GM23338 (cell line): ENCODE measurements at regions not wholly inside any gene's neighbourhood (a gene's known extent, or its start where the extent isn't known, plus 50 kb on each side); places are given as distances from the start of the nearest gene placed in this dataset.

ENCODE experiments used
- ATAC-seq: fragments of 200-7000 bp; cut with Tn5 transposase; 3 replicates; pipeline ENCODE4 v1.9.1; 2020
- DNase-seq: peaks from one replicate; pipeline ENCODE4 v3.0.0-alpha.2; 2015; ENCODE audit warnings: low spot score
- H2AFZ ChIP-seq: fragments of 200-600 bp; sonication (generic); 2 replicates; pipeline ENCODE4 v1.8.0; 2016; ENCODE audit warnings: antibody characterized with exemption, mild to moderate bottlenecking, moderate library complexity
- H3F3A ChIP-seq: fragments of 200-600 bp; sonication (generic); replicated peaks from 2 replicates; pipeline ENCODE4 v1.8.0; 2017; ENCODE audit warnings: antibody characterized with exemption, mixed run types, low read depth
- H3K27ac ChIP-seq: fragments of 200-600 bp; sonication (generic); 2 replicates; pipeline ENCODE4 v1.6.1; 2016; ENCODE audit warnings: low read depth
- H3K27me3 ChIP-seq: fragments of 200-600 bp; sonication (generic); 2 replicates; pipeline ENCODE4 v1.8.0; 2016; ENCODE audit warnings: mild to moderate bottlenecking, mixed run types, moderate library complexity; ENCODE audit not compliant: insufficient read depth
- H3K36me3 ChIP-seq: fragments of 200-600 bp; sonication (generic); 2 replicates; pipeline ENCODE4 v1.8.0; 2016; ENCODE audit warnings: mild to moderate bottlenecking; ENCODE audit not compliant: insufficient read depth
- H3K4me1 ChIP-seq: fragments of 200-600 bp; sonication (generic); 2 replicates; pipeline ENCODE4 v1.8.0; 2016; ENCODE audit warnings: mild to moderate bottlenecking, moderate library complexity; ENCODE audit not compliant: insufficient read depth
- H3K4me2 ChIP-seq: fragments of 200-600 bp; sonication (generic); 2 replicates; pipeline ENCODE4 v1.7.1; 2017; ENCODE audit warnings: mixed run types
- H3K4me3 ChIP-seq: fragments of 200-600 bp; sonication (generic); 2 replicates; pipeline ENCODE4 v1.6.1; 2016; ENCODE audit warnings: mixed run types
- H3K79me2 ChIP-seq: fragments of 200-600 bp; sonication (generic); replicated peaks from 2 replicates; pipeline ENCODE4 v1.8.0; 2017; ENCODE audit warnings: mild to moderate bottlenecking; ENCODE audit not compliant: insufficient read depth
- H3K9me2 ChIP-seq: fragments of 200-600 bp; sonication (generic); 2 replicates; pipeline ENCODE4 v1.8.0; 2017; ENCODE audit not compliant: insufficient read depth
- H4K20me1 ChIP-seq: fragments of 200-600 bp; sonication (generic); replicated peaks from 2 replicates; pipeline ENCODE4 v1.8.0; 2017; ENCODE audit warnings: mild to moderate bottlenecking; ENCODE audit not compliant: insufficient read depth
- H3K27ac Mint-ChIP-seq: 2 replicates; pipeline ENCODE4 v1.8.0; 2020; ENCODE audit warnings: inconsistent platforms, mild to moderate bottlenecking, moderate library complexity, mixed read lengths
- H3K27me3 Mint-ChIP-seq: 3 replicates; pipeline ENCODE4 v1.8.0; 2022; ENCODE audit warnings: low read depth, mild to moderate bottlenecking, moderate library complexity, mixed read lengths, inconsistent platforms; ENCODE audit not compliant: insufficient read depth, poor library complexity
- H3K36me3 Mint-ChIP-seq: 3 replicates; pipeline ENCODE4 v1.8.0; 2021; ENCODE audit warnings: low read depth, mild to moderate bottlenecking, inconsistent platforms, moderate library complexity, mixed read lengths
- H3K4me1 Mint-ChIP-seq: 3 replicates; pipeline ENCODE4 v1.8.0; 2020; ENCODE audit warnings: mild to moderate bottlenecking, inconsistent platforms, mixed read lengths
- H3K4me3 Mint-ChIP-seq: 3 replicates; pipeline ENCODE4 v1.8.0; 2021; ENCODE audit warnings: moderate library complexity, mild to moderate bottlenecking, inconsistent platforms, mixed read lengths
- H3K9me3 Mint-ChIP-seq: 3 replicates; pipeline ENCODE4 v1.8.0; 2020; ENCODE audit warnings: moderate library complexity, mild to moderate bottlenecking, inconsistent platforms, mixed read lengths
- CREB1 ChIP-seq: fragments of 250-450 bp; sonication (Bioruptor Pico); IDR thresholded peaks from 2 replicates; pipeline ENCODE4 v1.5.0; 2020; ENCODE audit warnings: low read depth, mild to moderate bottlenecking, moderate library complexity
- EZH2 ChIP-seq: fragments of 200-600 bp; sonication (generic); IDR thresholded peaks from one replicate; pipeline ENCODE4 v1.8.0; 2017; ENCODE audit warnings: antibody characterized with exemption, mild to moderate bottlenecking, low read depth; ENCODE audit not compliant: unreplicated experiment
- EZH2phosphoT487 ChIP-seq: fragments of 200-600 bp; sonication (generic); IDR thresholded peaks from one replicate; pipeline ENCODE4 v1.8.1; 2018; ENCODE audit warnings: antibody characterized with exemption; ENCODE audit not compliant: unreplicated experiment
- JUNB ChIP-seq: IDR thresholded peaks from one replicate; pipeline ENCODE4 v1.6.1; 2016; ENCODE audit warnings: antibody characterized with exemption; ENCODE audit not compliant: unreplicated experiment
- NANOG ChIP-seq: IDR thresholded peaks from 2 replicates; pipeline ENCODE4 v1.6.1; 2016; ENCODE audit warnings: antibody characterized with exemption, borderline replicate concordance
- POLR2AphosphoS5 ChIP-seq: IDR thresholded peaks from 2 replicates; pipeline ENCODE4 v1.6.1; 2016; ENCODE audit warnings: antibody characterized with exemption, low read depth
- STAT1 ChIP-seq: IDR thresholded peaks from one replicate; pipeline ENCODE4 v1.6.1; 2016; ENCODE audit warnings: antibody characterized with exemption; ENCODE audit not compliant: unreplicated experiment
- ZNF114 ChIP-seq: fragments of 250-450 bp; sonication (Bioruptor Pico); IDR thresholded peaks from 2 replicates; pipeline ENCODE4 v1.5.0; 2020; ENCODE audit warnings: mild to moderate bottlenecking, moderate library complexity
- ZNF331 ChIP-seq: fragments of 250-450 bp; sonication (Bioruptor Pico); IDR thresholded peaks from 2 replicates; pipeline ENCODE4 v1.5.0; 2020; ENCODE audit warnings: low read depth, mild to moderate bottlenecking, moderate library complexity
- TF ChIP-seq, protein P1 (sequence below): IDR thresholded peaks from 2 replicates; pipeline ENCODE4 v1.6.1; 2016; ENCODE audit warnings: antibody characterized with exemption
- TF ChIP-seq, protein P2 (sequence below), 2 experiments: fragments of 200-600 bp in 1 of 2; sonication (generic) in 1 of 2; conservative IDR thresholded peaks; 2 replicates each; pipeline versions ENCODE4 v1.5.1 to v1.6.1; 2016 to 2017; ENCODE audit warnings: antibody characterized with exemption in 2 of 2, low read depth in 2 of 2, mild to moderate bottlenecking in 2 of 2, moderate library complexity in 1 of 2
- TF ChIP-seq, protein P3 (sequence below): fragments of 250-450 bp; sonication (Bioruptor Pico); IDR thresholded peaks from 2 replicates; pipeline ENCODE4 v1.5.0; 2020; ENCODE audit warnings: mild to moderate bottlenecking, moderate library complexity
- TF ChIP-seq, protein P4 (sequence below): IDR thresholded peaks from one replicate; pipeline ENCODE4 v1.6.1; 2018; ENCODE audit warnings: antibody characterized with exemption; ENCODE audit not compliant: unreplicated experiment

DNA sequence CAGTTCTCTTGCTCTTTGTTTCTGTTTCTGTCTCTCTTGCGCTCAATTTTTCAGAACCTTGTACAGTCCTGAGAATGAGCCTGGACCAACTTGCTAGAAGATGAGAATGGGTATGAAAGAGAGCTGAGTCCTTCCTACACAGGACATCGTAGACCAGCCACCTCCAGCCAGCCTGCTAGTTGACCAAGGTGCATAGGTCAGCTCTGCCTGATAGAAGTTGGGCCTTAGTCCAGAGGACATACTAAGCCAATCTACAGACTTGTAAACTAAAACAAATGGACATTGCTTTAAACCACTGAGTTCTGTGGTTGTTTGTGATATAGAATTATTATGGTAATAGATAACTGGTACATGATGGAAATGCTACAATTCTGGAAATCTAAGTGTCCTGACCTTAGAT, 236.4 kb upstream of the ZFP64 start:
- Histone ChIP-seq H3F3A (no peaks in the 10 kb centered on the region), H3K4me2 (no peak overlapping the region), H3K36me3 (no peaks in the 10 kb centered on the region), H3K27me3 (no peaks in the 10 kb centered on the region), H2AFZ (no peak overlapping the region), H3K4me3 (no peak overlapping the region), H3K79me2 (no peaks in the 10 kb centered on the region), H3K9me2 (0 out of 2 replicates have a peak, but pooled peaks cover 9% of the 10 kb centered on the region), H3K4me1 (no peaks in the 10 kb centered on the region), H4K20me1 (no peaks in the 10 kb centered on the region), H3K27ac (no peak overlapping the region)
- peaks cover 3% of the 10 kb centered on the region for H3K27me3 Mint-ChIP-seq
- no peak overlapping the region for H3K4me3 Mint-ChIP-seq
- TF ChIP-seq STAT1 (no peak), NANOG (no peak), EZH2 (no peak), POLR2AphosphoS5 (no peak), JUNB (no peak), ZNF114 (CRISPR knock-in tag) (no peak), ZNF331 (CRISPR knock-in tag) (no peak), CREB1 (CRISPR knock-in tag) (no peak), EZH2phosphoT487 (no peak)
- TF ChIP-seq, protein P1, sequence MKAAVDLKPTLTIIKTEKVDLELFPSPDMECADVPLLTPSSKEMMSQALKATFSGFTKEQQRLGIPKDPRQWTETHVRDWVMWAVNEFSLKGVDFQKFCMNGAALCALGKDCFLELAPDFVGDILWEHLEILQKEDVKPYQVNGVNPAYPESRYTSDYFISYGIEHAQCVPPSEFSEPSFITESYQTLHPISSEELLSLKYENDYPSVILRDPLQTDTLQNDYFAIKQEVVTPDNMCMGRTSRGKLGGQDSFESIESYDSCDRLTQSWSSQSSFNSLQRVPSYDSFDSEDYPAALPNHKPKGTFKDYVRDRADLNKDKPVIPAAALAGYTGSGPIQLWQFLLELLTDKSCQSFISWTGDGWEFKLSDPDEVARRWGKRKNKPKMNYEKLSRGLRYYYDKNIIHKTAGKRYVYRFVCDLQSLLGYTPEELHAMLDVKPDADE: no peak
- TF ChIP-seq, protein P2, sequence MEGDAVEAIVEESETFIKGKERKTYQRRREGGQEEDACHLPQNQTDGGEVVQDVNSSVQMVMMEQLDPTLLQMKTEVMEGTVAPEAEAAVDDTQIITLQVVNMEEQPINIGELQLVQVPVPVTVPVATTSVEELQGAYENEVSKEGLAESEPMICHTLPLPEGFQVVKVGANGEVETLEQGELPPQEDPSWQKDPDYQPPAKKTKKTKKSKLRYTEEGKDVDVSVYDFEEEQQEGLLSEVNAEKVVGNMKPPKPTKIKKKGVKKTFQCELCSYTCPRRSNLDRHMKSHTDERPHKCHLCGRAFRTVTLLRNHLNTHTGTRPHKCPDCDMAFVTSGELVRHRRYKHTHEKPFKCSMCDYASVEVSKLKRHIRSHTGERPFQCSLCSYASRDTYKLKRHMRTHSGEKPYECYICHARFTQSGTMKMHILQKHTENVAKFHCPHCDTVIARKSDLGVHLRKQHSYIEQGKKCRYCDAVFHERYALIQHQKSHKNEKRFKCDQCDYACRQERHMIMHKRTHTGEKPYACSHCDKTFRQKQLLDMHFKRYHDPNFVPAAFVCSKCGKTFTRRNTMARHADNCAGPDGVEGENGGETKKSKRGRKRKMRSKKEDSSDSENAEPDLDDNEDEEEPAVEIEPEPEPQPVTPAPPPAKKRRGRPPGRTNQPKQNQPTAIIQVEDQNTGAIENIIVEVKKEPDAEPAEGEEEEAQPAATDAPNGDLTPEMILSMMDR (conservative IDR thresholded peaks at IDR 0.05; ENCODE audit: low read depth in 2 of 2): no peak
- TF ChIP-seq, protein P3, sequence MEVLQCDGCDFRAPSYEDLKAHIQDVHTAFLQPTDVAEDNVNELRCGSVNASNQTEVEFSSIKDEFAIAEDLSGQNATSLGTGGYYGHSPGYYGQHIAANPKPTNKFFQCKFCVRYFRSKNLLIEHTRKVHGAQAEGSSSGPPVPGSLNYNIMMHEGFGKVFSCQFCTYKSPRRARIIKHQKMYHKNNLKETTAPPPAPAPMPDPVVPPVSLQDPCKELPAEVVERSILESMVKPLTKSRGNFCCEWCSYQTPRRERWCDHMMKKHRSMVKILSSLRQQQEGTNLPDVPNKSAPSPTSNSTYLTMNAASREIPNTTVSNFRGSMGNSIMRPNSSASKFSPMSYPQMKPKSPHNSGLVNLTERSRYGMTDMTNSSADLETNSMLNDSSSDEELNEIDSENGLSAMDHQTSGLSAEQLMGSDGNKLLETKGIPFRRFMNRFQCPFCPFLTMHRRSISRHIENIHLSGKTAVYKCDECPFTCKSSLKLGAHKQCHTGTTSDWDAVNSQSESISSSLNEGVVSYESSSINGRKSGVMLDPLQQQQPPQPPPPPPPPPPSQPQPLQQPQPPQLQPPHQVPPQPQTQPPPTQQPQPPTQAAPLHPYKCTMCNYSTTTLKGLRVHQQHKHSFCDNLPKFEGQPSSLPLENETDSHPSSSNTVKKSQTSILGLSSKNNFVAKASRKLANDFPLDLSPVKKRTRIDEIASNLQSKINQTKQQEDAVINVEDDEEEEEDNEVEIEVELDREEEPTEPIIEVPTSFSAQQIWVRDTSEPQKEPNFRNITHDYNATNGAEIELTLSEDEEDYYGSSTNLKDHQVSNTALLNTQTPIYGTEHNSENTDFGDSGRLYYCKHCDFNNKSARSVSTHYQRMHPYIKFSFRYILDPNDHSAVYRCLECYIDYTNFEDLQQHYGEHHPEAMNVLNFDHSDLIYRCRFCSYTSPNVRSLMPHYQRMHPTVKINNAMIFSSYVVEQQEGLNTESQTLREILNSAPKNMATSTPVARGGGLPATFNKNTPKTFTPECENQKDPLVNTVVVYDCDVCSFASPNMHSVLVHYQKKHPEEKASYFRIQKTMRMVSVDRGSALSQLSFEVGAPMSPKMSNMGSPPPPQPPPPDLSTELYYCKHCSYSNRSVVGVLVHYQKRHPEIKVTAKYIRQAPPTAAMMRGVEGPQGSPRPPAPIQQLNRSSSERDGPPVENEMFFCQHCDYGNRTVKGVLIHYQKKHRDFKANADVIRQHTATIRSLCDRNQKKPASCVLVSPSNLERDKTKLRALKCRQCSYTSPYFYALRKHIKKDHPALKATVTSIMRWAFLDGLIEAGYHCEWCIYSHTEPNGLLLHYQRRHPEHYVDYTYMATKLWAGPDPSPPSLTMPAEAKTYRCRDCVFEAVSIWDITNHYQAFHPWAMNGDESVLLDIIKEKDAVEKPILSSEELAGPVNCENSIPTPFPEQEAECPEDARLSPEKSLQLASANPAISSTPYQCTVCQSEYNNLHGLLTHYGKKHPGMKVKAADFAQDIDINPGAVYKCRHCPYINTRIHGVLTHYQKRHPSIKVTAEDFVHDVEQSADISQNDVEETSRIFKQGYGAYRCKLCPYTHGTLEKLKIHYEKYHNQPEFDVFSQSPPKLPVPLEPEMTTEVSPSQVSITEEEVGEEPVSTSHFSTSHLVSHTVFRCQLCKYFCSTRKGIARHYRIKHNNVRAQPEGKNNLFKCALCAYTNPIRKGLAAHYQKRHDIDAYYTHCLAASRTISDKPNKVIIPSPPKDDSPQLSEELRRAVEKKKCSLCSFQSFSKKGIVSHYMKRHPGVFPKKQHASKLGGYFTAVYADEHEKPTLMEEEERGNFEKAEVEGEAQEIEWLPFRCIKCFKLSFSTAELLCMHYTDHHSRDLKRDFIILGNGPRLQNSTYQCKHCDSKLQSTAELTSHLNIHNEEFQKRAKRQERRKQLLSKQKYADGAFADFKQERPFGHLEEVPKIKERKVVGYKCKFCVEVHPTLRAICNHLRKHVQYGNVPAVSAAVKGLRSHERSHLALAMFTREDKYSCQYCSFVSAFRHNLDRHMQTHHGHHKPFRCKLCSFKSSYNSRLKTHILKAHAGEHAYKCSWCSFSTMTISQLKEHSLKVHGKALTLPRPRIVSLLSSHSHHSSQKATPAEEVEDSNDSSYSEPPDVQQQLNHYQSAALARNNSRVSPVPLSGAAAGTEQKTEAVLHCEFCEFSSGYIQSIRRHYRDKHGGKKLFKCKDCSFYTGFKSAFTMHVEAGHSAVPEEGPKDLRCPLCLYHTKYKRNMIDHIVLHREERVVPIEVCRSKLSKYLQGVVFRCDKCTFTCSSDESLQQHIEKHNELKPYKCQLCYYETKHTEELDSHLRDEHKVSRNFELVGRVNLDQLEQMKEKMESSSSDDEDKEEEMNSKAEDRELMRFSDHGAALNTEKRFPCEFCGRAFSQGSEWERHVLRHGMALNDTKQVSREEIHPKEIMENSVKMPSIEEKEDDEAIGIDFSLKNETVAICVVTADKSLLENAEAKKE (CRISPR knock-in tag): no peak
- TF ChIP-seq, protein P4, sequence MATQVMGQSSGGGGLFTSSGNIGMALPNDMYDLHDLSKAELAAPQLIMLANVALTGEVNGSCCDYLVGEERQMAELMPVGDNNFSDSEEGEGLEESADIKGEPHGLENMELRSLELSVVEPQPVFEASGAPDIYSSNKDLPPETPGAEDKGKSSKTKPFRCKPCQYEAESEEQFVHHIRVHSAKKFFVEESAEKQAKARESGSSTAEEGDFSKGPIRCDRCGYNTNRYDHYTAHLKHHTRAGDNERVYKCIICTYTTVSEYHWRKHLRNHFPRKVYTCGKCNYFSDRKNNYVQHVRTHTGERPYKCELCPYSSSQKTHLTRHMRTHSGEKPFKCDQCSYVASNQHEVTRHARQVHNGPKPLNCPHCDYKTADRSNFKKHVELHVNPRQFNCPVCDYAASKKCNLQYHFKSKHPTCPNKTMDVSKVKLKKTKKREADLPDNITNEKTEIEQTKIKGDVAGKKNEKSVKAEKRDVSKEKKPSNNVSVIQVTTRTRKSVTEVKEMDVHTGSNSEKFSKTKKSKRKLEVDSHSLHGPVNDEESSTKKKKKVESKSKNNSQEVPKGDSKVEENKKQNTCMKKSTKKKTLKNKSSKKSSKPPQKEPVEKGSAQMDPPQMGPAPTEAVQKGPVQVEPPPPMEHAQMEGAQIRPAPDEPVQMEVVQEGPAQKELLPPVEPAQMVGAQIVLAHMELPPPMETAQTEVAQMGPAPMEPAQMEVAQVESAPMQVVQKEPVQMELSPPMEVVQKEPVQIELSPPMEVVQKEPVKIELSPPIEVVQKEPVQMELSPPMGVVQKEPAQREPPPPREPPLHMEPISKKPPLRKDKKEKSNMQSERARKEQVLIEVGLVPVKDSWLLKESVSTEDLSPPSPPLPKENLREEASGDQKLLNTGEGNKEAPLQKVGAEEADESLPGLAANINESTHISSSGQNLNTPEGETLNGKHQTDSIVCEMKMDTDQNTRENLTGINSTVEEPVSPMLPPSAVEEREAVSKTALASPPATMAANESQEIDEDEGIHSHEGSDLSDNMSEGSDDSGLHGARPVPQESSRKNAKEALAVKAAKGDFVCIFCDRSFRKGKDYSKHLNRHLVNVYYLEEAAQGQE: no peak
- ATAC-seq: no peak
- H3K4me1 Mint-ChIP-seq: peaks cover 8% of the 10 kb centered on the region; the same call in 2 of the 3 replicates
- no peak overlapping the region for H3K27ac Mint-ChIP-seq
- DNase-seq: no peak
- H3K9me3 Mint-ChIP-seq: peaks cover 11% of the 10 kb centered on the region; the same call in 2 of the 3 replicates
- no peaks in the 10 kb centered on the region; the same call in 2 of the 3 replicates for H3K36me3 Mint-ChIP-seq
